Testis (tissue), 2 donors: ENCODE measurements at regions not wholly inside any gene's neighbourhood (a gene's known extent, or its start where the extent isn't known, plus 50 kb on each side); places are given as distances from the start of the nearest gene placed in this dataset.

Source experiments
- CTCF ChIP-seq, 3 experiments: fragments of 450-650 bp in 2 of 3; fragments of 200-600 bp in 1 of 3; sonication (generic) in 1 of 3; IDR thresholded peaks; one replicate each; pipeline ENCODE4 v1.5.1; 2016 to 2019; ENCODE audit warnings: antibody characterized with exemption in 3 of 3, mild to moderate bottlenecking in 2 of 3, moderate library complexity in 1 of 3
- POLR2A ChIP-seq: fragments of 450-650 bp; IDR thresholded peaks from one replicate; pipeline ENCODE4 v1.6.1; 2017; ENCODE audit warnings: antibody characterized with exemption, mild to moderate bottlenecking, moderate library complexity

- TF ChIP-seq CTCF (IDR thresholded peaks at IDR 0.05) (no peak), POLR2A (no peak)
Observed at GRCh38 chr12:69141074-69141473, 98.3 kb upstream of the CPSF6 start.
